H9 (cell line): ENCODE measurements at regions not wholly inside any gene's neighbourhood (a gene's known extent, or its start where the extent isn't known, plus 50 kb on each side); places are given as distances from the start of the nearest gene placed in this dataset.

Experiments used
- DNase-seq: peaks from one replicate; pipeline ENCODE4 v3.0.0-alpha.2; 2017
- H2AFZ ChIP-seq: one replicate; pipeline ENCODE4 v1.6.1; 2013; ENCODE audit warnings: mild to moderate bottlenecking, low read length, control low read depth, moderate library complexity
- H2AK5ac ChIP-seq: 2 replicates; pipeline ENCODE4 v1.6.1; 2013; ENCODE audit warnings: low read length, control low read depth, mixed read lengths; ENCODE audit not compliant: insufficient read length
- H2BK120ac ChIP-seq: one replicate; pipeline ENCODE4 v1.6.1; 2013; ENCODE audit warnings: low read depth, mild to moderate bottlenecking, low read length, control low read depth, inconsistent platforms; ENCODE audit not compliant: poor library complexity, severe bottlenecking
- H2BK12ac ChIP-seq: 2 replicates; pipeline ENCODE4 v1.6.1; 2013; ENCODE audit warnings: low read length, control low read depth, mixed read lengths, low read depth; ENCODE audit not compliant: insufficient read length
- H2BK15ac ChIP-seq: 2 replicates; pipeline ENCODE4 v1.6.1; 2013; ENCODE audit warnings: low read depth, low read length, control low read depth
- H2BK20ac ChIP-seq: one replicate; pipeline ENCODE4 v1.6.1; 2013; ENCODE audit warnings: low read depth, mild to moderate bottlenecking, low read length, control low read depth, inconsistent platforms; ENCODE audit not compliant: poor library complexity, severe bottlenecking
- H2BK5ac ChIP-seq: 2 replicates; pipeline ENCODE4 v1.6.1; 2013; ENCODE audit warnings: low read length, control low read depth, mixed read lengths; ENCODE audit not compliant: insufficient read length
- H3K14ac ChIP-seq: 2 replicates; pipeline ENCODE4 v1.6.1; 2013; ENCODE audit warnings: low read length, control low read depth; ENCODE audit not compliant: insufficient read depth
- H3K18ac ChIP-seq: 2 replicates; pipeline ENCODE4 v1.6.1; 2013; ENCODE audit warnings: low read depth, mild to moderate bottlenecking, mixed read lengths, low read length, control low read depth; ENCODE audit not compliant: insufficient read length
- H3K23ac ChIP-seq: 2 replicates; pipeline ENCODE4 v1.6.1; 2013; ENCODE audit warnings: low read length, control low read depth, mixed read lengths, low read depth; ENCODE audit not compliant: insufficient read length
- H3K23me2 ChIP-seq: 2 replicates; pipeline ENCODE4 v1.6.1; 2013; ENCODE audit warnings: low read depth, mild to moderate bottlenecking, mixed read lengths, low read length, control low read depth; ENCODE audit not compliant: insufficient read length, poor library complexity, severe bottlenecking
- H3K27ac ChIP-seq: 2 replicates; pipeline ENCODE4 v1.5.1; 2013; ENCODE audit warnings: low read length, control low read depth, mixed read lengths, low read depth; ENCODE audit not compliant: insufficient read length
- H3K27me3 ChIP-seq: 2 replicates; pipeline ENCODE4 v1.6.1; 2013; ENCODE audit warnings: low read length, control low read depth, inconsistent platforms; ENCODE audit not compliant: insufficient read depth
- H3K4ac ChIP-seq: 2 replicates; pipeline ENCODE4 v1.6.1; 2013; ENCODE audit warnings: low read depth, mild to moderate bottlenecking, control low read depth, inconsistent platforms, low read length, moderate library complexity
- H3K4me1 ChIP-seq: 2 replicates; pipeline ENCODE4 v1.6.1; 2013; ENCODE audit warnings: low read length, control low read depth, inconsistent platforms; ENCODE audit not compliant: insufficient read depth
- H3K4me2 ChIP-seq: 2 replicates; pipeline ENCODE4 v1.6.1; 2013; ENCODE audit warnings: low read length, control low read depth, mixed read lengths; ENCODE audit not compliant: insufficient read length, insufficient read depth
- H3K56ac ChIP-seq: 2 replicates; pipeline ENCODE4 v1.6.1; 2013; ENCODE audit warnings: low read depth, mild to moderate bottlenecking, mixed read lengths, low read length, control low read depth; ENCODE audit not compliant: insufficient read length
- H3K79me1 ChIP-seq: 2 replicates; pipeline ENCODE4 v1.6.1; 2013; ENCODE audit warnings: low read depth, mild to moderate bottlenecking, moderate library complexity, low read length, control low read depth, inconsistent platforms; ENCODE audit not compliant: insufficient read depth, poor library complexity, severe bottlenecking
- H3K79me2 ChIP-seq: 2 replicates; pipeline ENCODE4 v1.6.1; 2013; ENCODE audit warnings: low read length, control low read depth, inconsistent platforms; ENCODE audit not compliant: insufficient read depth
- H3K9ac ChIP-seq: 2 replicates; pipeline ENCODE4 v1.6.1; 2013; ENCODE audit warnings: low read length, control low read depth, mixed read lengths; ENCODE audit not compliant: insufficient read length; ENCODE audit errors: extremely low read depth
- H3K9me3 ChIP-seq: one replicate; pipeline ENCODE4 v1.6.1; 2013; ENCODE audit warnings: low read depth, low read length, inconsistent platforms; ENCODE audit not compliant: control insufficient read depth
- H3T11ph ChIP-seq: one replicate; pipeline ENCODE4 v1.6.1; 2013; ENCODE audit warnings: mild to moderate bottlenecking, low read length, control low read depth, inconsistent platforms
- H4K20me1 ChIP-seq: one replicate; pipeline ENCODE4 v1.6.1; 2013; ENCODE audit not compliant: control insufficient read depth, insufficient read length, insufficient read depth
- H4K5ac ChIP-seq: 2 replicates; pipeline ENCODE4 v1.6.1; 2013; ENCODE audit warnings: low read depth, mild to moderate bottlenecking, mixed read lengths, low read length, control low read depth; ENCODE audit not compliant: insufficient read length
- H4K8ac ChIP-seq: replicated peaks from 2 replicates; pipeline ENCODE4 v1.6.1; 2013; ENCODE audit warnings: low read length, control low read depth, mixed read lengths, low read depth; ENCODE audit not compliant: insufficient read length
- H4K91ac ChIP-seq: 2 replicates; pipeline ENCODE4 v1.6.1; 2013; ENCODE audit warnings: low read depth, mild to moderate bottlenecking, moderate library complexity, mixed read lengths, low read length, control low read depth; ENCODE audit not compliant: insufficient read length
- H3K27ac Mint-ChIP-seq, 3 experiments: 2 replicates in 2 of 3; 3 replicates in 1 of 3; pipeline ENCODE4 v1.8.0; 2020 to 2021; ENCODE audit warnings: mixed read lengths in 3 of 3, mild to moderate bottlenecking in 1 of 3, moderate library complexity in 1 of 3
- H3K27me3 Mint-ChIP-seq: 2 replicates; pipeline ENCODE4 v1.8.0; 2021; ENCODE audit warnings: low read depth, mild to moderate bottlenecking, moderate library complexity, mixed read lengths
- H3K36me3 Mint-ChIP-seq, 3 experiments: 2 replicates in 2 of 3; 3 replicates in 1 of 3; pipeline ENCODE4 v1.8.0; 2020 to 2021; ENCODE audit warnings: low read depth in 3 of 3, mixed read lengths in 3 of 3; ENCODE audit not compliant: insufficient read depth in 1 of 3
- H3K4me1 Mint-ChIP-seq, 2 experiments: 2 replicates each; pipeline ENCODE4 v1.8.0; 2020; ENCODE audit warnings: mixed read lengths in 2 of 2
- H3K4me3 Mint-ChIP-seq, 2 experiments: 2 replicates in 1 of 2; 3 replicates in 1 of 2; pipeline ENCODE4 v1.8.0; 2020 to 2021; ENCODE audit warnings: mild to moderate bottlenecking in 2 of 2, mixed read lengths in 2 of 2, moderate library complexity in 1 of 2
- H3K9me3 Mint-ChIP-seq, 2 experiments: 2 replicates in 1 of 2; 3 replicates in 1 of 2; pipeline ENCODE4 v1.8.0; 2020; ENCODE audit warnings: mild to moderate bottlenecking in 2 of 2, mixed read lengths in 2 of 2, moderate library complexity in 1 of 2
- CTCF ChIP-seq: fragments of 200-600 bp; sonication (generic); conservative IDR thresholded peaks from 3 replicates; pipeline ENCODE4 v1.8.0; 2021; ENCODE audit warnings: antibody characterized with exemption, mild to moderate bottlenecking
- WGBS: extraction: QIAGEN DNeasy Blood & Tissue Kit; methylation state at CpG from one replicate; pipeline ENCODE4 v1.1.7; 2013; ENCODE audit warnings: missing lambda C conversion rate, low lambda C conversion rate, mixed read lengths; ENCODE audit not compliant: insufficient read length; ENCODE audit errors: extremely low coverage; 5-methylcytosine and 5-hydroxymethylcytosine counted together

DNA sequence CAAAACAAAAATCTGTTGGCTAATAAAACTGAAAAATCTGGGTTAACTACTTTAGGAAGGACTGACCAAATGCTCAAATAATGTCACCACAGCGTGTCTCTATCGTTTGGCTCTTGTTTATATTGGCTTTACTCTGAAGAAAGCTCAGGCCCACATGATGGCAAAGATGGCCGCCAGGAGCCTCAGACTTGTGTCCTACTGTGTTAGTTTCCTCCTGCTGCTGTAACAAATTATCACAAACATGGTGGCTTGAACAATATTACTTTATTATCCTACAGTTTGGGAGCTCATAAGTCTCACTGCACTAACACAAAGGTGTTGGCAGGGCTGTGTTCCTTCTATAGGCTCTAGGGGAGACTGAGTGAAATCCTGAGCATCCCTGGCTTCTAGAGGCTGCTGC lies 303.0 kb downstream of the DAD1 start:
- H3K36me3 Mint-ChIP-seq: no peaks in the 10 kb centered on the region
- H3K4me1 Mint-ChIP-seq: peaks cover 5% of the 10 kb centered on the region in 2 experiments; a peak in 3 of 4 replicates
- no peaks in the 10 kb centered on the region for H3K4me1 ChIP-seq
- H3K27ac Mint-ChIP-seq: no peak overlapping the region
- H4K91ac ChIP-seq: no peak overlapping the region
- no peaks in the 10 kb centered on the region for H3K9me3 ChIP-seq
- H2BK120ac ChIP-seq: no peak overlapping the region
- no peaks in the 10 kb centered on the region for H3K23me2 ChIP-seq
- H4K5ac ChIP-seq: no peak overlapping the region
- H3K4me2 ChIP-seq: no peak overlapping the region
- H3K79me2 ChIP-seq: no peaks in the 10 kb centered on the region
- H2BK5ac ChIP-seq: no peak overlapping the region
- no peak overlapping the region for H3K4ac ChIP-seq
- no peaks in the 10 kb centered on the region for H3K27me3 ChIP-seq
- H2BK15ac ChIP-seq: no peak overlapping the region
- H2BK12ac ChIP-seq: no peak overlapping the region
- no peak overlapping the region for H2AK5ac ChIP-seq
- H4K20me1 ChIP-seq: no peaks in the 10 kb centered on the region
- no peak overlapping the region for H3K4me3 Mint-ChIP-seq
- no peaks in the 10 kb centered on the region for H3K79me1 ChIP-seq
- no CpG with 5 or more reads among the region's 3 CpGs for WGBS
- H3K18ac ChIP-seq: no peak overlapping the region
- no peak overlapping the region for H3K27ac ChIP-seq
- H3T11ph ChIP-seq: no peak overlapping the region
- H3K9ac ChIP-seq: no peak overlapping the region
- TF ChIP-seq CTCF: no peak
- H3K23ac ChIP-seq: no peak overlapping the region
- no peak overlapping the region for H3K56ac ChIP-seq
- DNase-seq: no peak
- H3K9me3 Mint-ChIP-seq: no peaks in the 10 kb centered on the region
- H4K8ac ChIP-seq: no peak overlapping the region
- no peaks in the 10 kb centered on the region for H3K27me3 Mint-ChIP-seq
- no peak overlapping the region for H2AFZ ChIP-seq
- H3K14ac ChIP-seq: no peak overlapping the region
- no peak overlapping the region for H2BK20ac ChIP-seq
